Panc1 (cell line): ENCODE measurements at regions not wholly inside any gene's neighbourhood (a gene's known extent, or its start where the extent isn't known, plus 50 kb on each side); places are given as distances from the start of the nearest gene placed in this dataset.

ENCODE experiments used
- ATAC-seq: fragments of 200-7000 bp; cut with Tn5 transposase; 2 replicates; pipeline ENCODE4 v1.9.1; 2020; ENCODE audit warnings: mild to moderate bottlenecking, moderate library complexity
- BruUV-seq: library from RNA; stranded (reverse); fragments of 400-500 nt; replicated peaks from 2 replicates; lab custom pipeline; 2021; lab: Mats Ljungman, UMichigan
- CTCF ChIA-PET: fragments of 300-600 bp; sonication (Branson Sonifier 250); formaldehyde crosslinking; loops from one replicate; lab custom pipeline; 2022; ENCODE audit warnings: antibody characterized with exemption; lab: Charles Lee
- POLR2A ChIA-PET: fragments of 300-600 bp; sonication (Branson Sonifier 250); formaldehyde crosslinking; loops from one replicate; lab custom pipeline; 2022; ENCODE audit warnings: antibody characterized with exemption; lab: Charles Lee
- DNase-seq: peaks from one replicate; pipeline ENCODE4 v3.0.0-alpha.2; 2010; ENCODE audit warnings: low read depth, low spot score
- H3K27ac ChIP-seq: 2 replicates; pipeline ENCODE4 v1.5.1; 2011; ENCODE audit warnings: mild to moderate bottlenecking, low read length, inconsistent platforms
- H3K27me3 ChIP-seq: fragments of 200-500 bp; sonication (Bioruptor generic); 2 replicates; pipeline ENCODE4 v1.6.0; 2014; ENCODE audit warnings: low read length, inconsistent platforms; ENCODE audit not compliant: control insufficient read depth, insufficient read depth
- H3K36me3 ChIP-seq: fragments of 200-500 bp; sonication (Bioruptor generic); 2 replicates; pipeline ENCODE4 v1.5.1; 2014; ENCODE audit warnings: inconsistent platforms, mild to moderate bottlenecking, low read length, moderate library complexity; ENCODE audit not compliant: control insufficient read depth, insufficient read depth
- H3K4me1 ChIP-seq: 2 replicates; pipeline ENCODE4 v1.5.1; 2011; ENCODE audit warnings: inconsistent platforms, mild to moderate bottlenecking, low read length, moderate library complexity; ENCODE audit not compliant: control insufficient read depth, insufficient read depth
- H3K4me3 ChIP-seq, 2 experiments: 2 replicates each; pipeline ENCODE4 v1.5.1; 2011 to 2012; ENCODE audit warnings: low read depth in 2 of 2, low read length in 2 of 2, mild to moderate bottlenecking in 2 of 2, inconsistent platforms in 1 of 2, moderate library complexity in 1 of 2
- H3K9me3 ChIP-seq: fragments of 200-500 bp; sonication (Bioruptor generic); 2 replicates; pipeline ENCODE4 v1.5.1; 2014; ENCODE audit warnings: low read depth, mild to moderate bottlenecking, inconsistent platforms, low read length, moderate library complexity; ENCODE audit not compliant: control insufficient read depth, insufficient read depth
- POLR2AphosphoS5 ChIP-seq: IDR thresholded peaks from 2 replicates; pipeline ENCODE4 v1.6.1; 2012; ENCODE audit warnings: mild to moderate bottlenecking, low read depth, low read length, moderate library complexity
- SIN3A ChIP-seq: IDR thresholded peaks from 2 replicates; pipeline ENCODE4 v1.6.1; 2012; ENCODE audit warnings: low read depth, mild to moderate bottlenecking, low read length, moderate library complexity, borderline replicate concordance; ENCODE audit not compliant: insufficient read depth
- TCF7L2 ChIP-seq: IDR thresholded peaks from 2 replicates; pipeline ENCODE4 v1.6.1; 2011; ENCODE audit warnings: mild to moderate bottlenecking, low read depth, low read length, inconsistent platforms
- in situ Hi-C: cut with HindIII; loops from 2 replicates; pipeline ENCODE4 v1.10.0; 2016; ENCODE audit warnings: low sequenced_read_pairs, low pct_unique_long_range_greater_than_20kb
- intact Hi-C: fragments of 100-400 bp; cut with micrococcal nuclease; formaldehyde crosslinking; loops from one replicate; pipeline ENCODE4 v1.10.0; 2022; ENCODE audit not compliant: unreplicated experiment
- TF ChIP-seq, protein P1 (sequence below), 2 experiments: IDR thresholded peaks; 2 replicates each; pipeline ENCODE4 v1.6.1; 2011 to 2012; ENCODE audit warnings: low read depth in 2 of 2, control low read depth in 1 of 2, low read length in 1 of 2, mild to moderate bottlenecking in 1 of 2, moderate library complexity in 1 of 2; ENCODE audit not compliant: insufficient read depth in 1 of 2
- TF ChIP-seq, protein P2 (sequence below): fragments of 450-650 bp; IDR thresholded peaks from 2 replicates; pipeline ENCODE4 v1.5.1; 2017; ENCODE audit warnings: mild to moderate bottlenecking

DNA sequence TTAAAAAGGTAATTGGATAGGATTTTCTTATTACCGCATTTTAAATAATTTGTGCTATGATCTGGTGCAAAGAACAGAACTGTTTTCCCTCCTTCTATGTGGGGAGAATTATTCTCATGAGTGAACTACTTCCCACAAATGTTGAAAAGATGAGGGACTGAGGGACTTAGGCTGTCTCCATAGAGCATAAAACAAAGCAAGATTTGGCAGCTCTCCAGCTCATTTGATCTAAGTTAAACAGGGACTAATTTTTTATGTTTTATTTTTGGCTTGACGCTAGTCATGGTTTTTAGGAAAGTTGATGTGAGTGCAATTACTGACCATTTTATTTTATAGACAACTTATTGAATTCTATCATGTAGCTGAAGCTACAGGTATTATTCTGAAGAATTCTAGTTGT, 362.3 kb downstream of the HLX start:
- DNase-seq (no peak), ATAC-seq (no peak)
- in situ Hi-C loops (no loop called here), intact Hi-C loops (no loop called here)
- CTCF ChIA-PET = no interaction called here
- POLR2A ChIA-PET = no interaction called here
- BruUV-seq = no TSS peak
- no peaks in the 10 kb centered on the region for H3K36me3 ChIP-seq
- no peak overlapping the region for H3K27ac ChIP-seq
- no peak overlapping the region for H3K4me3 ChIP-seq
- no peaks in the 10 kb centered on the region for H3K27me3 ChIP-seq
- no peaks in the 10 kb centered on the region for H3K4me1 ChIP-seq
- TF ChIP-seq, protein P1, sequence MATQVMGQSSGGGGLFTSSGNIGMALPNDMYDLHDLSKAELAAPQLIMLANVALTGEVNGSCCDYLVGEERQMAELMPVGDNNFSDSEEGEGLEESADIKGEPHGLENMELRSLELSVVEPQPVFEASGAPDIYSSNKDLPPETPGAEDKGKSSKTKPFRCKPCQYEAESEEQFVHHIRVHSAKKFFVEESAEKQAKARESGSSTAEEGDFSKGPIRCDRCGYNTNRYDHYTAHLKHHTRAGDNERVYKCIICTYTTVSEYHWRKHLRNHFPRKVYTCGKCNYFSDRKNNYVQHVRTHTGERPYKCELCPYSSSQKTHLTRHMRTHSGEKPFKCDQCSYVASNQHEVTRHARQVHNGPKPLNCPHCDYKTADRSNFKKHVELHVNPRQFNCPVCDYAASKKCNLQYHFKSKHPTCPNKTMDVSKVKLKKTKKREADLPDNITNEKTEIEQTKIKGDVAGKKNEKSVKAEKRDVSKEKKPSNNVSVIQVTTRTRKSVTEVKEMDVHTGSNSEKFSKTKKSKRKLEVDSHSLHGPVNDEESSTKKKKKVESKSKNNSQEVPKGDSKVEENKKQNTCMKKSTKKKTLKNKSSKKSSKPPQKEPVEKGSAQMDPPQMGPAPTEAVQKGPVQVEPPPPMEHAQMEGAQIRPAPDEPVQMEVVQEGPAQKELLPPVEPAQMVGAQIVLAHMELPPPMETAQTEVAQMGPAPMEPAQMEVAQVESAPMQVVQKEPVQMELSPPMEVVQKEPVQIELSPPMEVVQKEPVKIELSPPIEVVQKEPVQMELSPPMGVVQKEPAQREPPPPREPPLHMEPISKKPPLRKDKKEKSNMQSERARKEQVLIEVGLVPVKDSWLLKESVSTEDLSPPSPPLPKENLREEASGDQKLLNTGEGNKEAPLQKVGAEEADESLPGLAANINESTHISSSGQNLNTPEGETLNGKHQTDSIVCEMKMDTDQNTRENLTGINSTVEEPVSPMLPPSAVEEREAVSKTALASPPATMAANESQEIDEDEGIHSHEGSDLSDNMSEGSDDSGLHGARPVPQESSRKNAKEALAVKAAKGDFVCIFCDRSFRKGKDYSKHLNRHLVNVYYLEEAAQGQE (IDR thresholded peaks at IDR 0.05; ENCODE audit: insufficient read depth in 1 of 2, low read depth in 2 of 2, low read length in 1 of 2) = no peak
- TF ChIP-seq POLR2AphosphoS5 (no peak), TCF7L2 (no peak), SIN3A (no peak)
- TF ChIP-seq, protein P2, sequence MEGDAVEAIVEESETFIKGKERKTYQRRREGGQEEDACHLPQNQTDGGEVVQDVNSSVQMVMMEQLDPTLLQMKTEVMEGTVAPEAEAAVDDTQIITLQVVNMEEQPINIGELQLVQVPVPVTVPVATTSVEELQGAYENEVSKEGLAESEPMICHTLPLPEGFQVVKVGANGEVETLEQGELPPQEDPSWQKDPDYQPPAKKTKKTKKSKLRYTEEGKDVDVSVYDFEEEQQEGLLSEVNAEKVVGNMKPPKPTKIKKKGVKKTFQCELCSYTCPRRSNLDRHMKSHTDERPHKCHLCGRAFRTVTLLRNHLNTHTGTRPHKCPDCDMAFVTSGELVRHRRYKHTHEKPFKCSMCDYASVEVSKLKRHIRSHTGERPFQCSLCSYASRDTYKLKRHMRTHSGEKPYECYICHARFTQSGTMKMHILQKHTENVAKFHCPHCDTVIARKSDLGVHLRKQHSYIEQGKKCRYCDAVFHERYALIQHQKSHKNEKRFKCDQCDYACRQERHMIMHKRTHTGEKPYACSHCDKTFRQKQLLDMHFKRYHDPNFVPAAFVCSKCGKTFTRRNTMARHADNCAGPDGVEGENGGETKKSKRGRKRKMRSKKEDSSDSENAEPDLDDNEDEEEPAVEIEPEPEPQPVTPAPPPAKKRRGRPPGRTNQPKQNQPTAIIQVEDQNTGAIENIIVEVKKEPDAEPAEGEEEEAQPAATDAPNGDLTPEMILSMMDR = no peak
- H3K9me3 ChIP-seq = no peaks in the 10 kb centered on the region

DNA sequence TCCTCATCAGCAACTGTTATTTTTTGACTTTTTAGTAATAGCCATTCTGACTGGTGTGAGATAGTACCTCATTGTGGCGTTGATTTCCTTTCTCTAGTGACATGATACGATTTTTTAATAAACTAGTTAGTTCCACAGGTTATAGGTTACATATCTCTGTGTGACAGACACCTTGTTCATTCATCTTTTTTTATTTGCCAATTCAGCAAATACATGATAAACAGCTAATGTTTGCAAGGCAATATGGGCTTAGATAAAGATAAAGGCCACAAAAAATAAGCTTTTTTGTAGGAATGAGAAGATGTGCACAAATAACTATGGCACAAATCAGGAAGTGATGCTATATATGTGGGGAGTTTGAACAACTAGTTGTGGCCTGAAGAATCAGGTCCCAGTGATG, 366.8 kb downstream of the HLX start:
- TF ChIP-seq TCF7L2 (no peak), SIN3A (no peak), POLR2AphosphoS5 (no peak)
- TF ChIP-seq, protein P1 (IDR thresholded peaks at IDR 0.05; ENCODE audit: insufficient read depth in 1 of 2, low read depth in 2 of 2, low read length in 1 of 2) = no peak
- TF ChIP-seq, protein P2 = no peak
- POLR2A ChIA-PET = no interaction called here
- in situ Hi-C loops (no loop called here), intact Hi-C loops (no loop called here)
- no TSS peak for BruUV-seq
- H3K27ac ChIP-seq = no peak overlapping the region
- ATAC-seq = no peak
- H3K4me1 ChIP-seq = no peaks in the 10 kb centered on the region
- H3K36me3 ChIP-seq = no peaks in the 10 kb centered on the region
- no peaks in the 10 kb centered on the region for H3K9me3 ChIP-seq
- H3K27me3 ChIP-seq = no peaks in the 10 kb centered on the region
- CTCF ChIA-PET = no interaction called here
- H3K4me3 ChIP-seq = no peak overlapping the region
- no peak for DNase-seq
